ENCODE measurements at regions not wholly inside any gene's neighbourhood (a gene's known extent, or its start where the extent isn't known, plus 50 kb on each side); places are given as distances from the start of the nearest gene placed in this dataset.
A peak's percentile ranks its signal among the peaks of the same experiment; 100 is the strongest.

DNA sequence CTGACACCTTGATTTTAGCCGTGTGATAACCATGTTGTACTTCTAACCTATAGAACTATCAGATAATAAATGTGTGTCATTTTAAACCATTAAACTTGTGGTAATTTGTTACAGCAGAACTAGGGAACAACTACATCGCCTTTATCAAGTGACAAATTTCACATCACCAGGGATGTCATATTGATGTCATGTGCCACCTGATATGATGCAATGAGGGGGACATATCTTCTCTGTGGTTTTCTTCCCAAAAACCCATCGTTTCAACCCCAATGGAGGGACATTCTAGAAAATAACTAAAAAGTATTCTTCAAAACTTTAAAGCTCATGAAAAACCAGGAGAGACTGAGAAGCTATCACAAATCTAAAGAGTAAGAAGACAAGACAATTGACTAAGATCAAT lies 212.2 kb downstream of the ETV1 start:
- Histone ChIP-seq H3K27me3 (ENCODE audit: insufficient read depth, low read depth) (no peaks in the 10 kb centered on the region), H3K4me3 (no peak overlapping the region), H3F3A (ENCODE audit: insufficient read depth, low read depth) (no peaks in the 10 kb centered on the region), H3K4me1 (replicated peaks; ENCODE audit: insufficient read depth) (peaks cover 13% of the 10 kb centered on the region; the same call in 1 of the 2 replicates), H3K36me3 (ENCODE audit: low read depth) (no peaks in the 10 kb centered on the region), H3K27ac (no peak overlapping the region), H3K9me2 (ENCODE audit: insufficient read depth) (peaks cover 9% of the 10 kb centered on the region; the same call in 1 of the 2 replicates), H2AFZ (0 out of 2 replicates have a peak overlapping the region, but pooled peaks have one; percentile 53), H3K9me3 (ENCODE audit: insufficient read depth, low read depth) (peaks cover 5% of the 10 kb centered on the region; the same call in 1 of the 2 replicates), H3K4me2 (no peak overlapping the region), H3K79me2 (ENCODE audit: low read depth) (no peaks in the 10 kb centered on the region), H4K20me1 (ENCODE audit: insufficient read depth) (no peaks in the 10 kb centered on the region)
- intact Hi-C loops (cut with micrococcal nuclease; ENCODE audit: unreplicated experiment): no loop called here
- no peak for TF ChIP-seq EZH2 (IDR thresholded peaks at IDR 0.05; ENCODE audit: low read depth)
- TF ChIP-seq, protein P1, sequence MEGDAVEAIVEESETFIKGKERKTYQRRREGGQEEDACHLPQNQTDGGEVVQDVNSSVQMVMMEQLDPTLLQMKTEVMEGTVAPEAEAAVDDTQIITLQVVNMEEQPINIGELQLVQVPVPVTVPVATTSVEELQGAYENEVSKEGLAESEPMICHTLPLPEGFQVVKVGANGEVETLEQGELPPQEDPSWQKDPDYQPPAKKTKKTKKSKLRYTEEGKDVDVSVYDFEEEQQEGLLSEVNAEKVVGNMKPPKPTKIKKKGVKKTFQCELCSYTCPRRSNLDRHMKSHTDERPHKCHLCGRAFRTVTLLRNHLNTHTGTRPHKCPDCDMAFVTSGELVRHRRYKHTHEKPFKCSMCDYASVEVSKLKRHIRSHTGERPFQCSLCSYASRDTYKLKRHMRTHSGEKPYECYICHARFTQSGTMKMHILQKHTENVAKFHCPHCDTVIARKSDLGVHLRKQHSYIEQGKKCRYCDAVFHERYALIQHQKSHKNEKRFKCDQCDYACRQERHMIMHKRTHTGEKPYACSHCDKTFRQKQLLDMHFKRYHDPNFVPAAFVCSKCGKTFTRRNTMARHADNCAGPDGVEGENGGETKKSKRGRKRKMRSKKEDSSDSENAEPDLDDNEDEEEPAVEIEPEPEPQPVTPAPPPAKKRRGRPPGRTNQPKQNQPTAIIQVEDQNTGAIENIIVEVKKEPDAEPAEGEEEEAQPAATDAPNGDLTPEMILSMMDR (conservative IDR thresholded peaks at IDR 0.05): no peak
- no TSS peak for BruUV-seq (replicated peaks)
- no peak for DNase-seq
- ChIA-PET POLR2A (ENCODE audit: unreplicated experiment) (interaction anchor here (0.6 kb wide), 1 partner anchor 70 kb away, joined by 6 read pairs; no protein-coding TSS in a partner anchor), CTCF (no interaction called here)

DNA sequence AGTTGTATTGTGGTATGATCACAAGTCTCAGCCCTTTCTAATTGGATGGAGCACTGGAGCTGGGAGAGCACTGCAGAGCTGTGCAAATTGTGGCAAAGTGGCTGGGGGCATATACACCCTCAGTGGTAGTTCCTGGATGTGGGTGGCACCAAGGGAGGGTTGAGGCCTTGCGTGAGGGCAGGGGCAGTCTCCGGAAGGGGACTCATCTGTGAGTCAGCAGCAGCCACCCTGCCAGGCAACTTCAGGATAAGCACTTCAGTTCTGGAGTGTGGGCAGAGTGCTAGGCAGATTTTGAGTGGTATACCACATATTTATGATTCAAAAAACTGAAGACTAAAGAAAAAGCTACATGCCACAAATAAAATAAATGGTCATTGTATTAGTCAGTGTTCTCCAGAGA lies 210.5 kb downstream of the ETV1 start:
- no peaks in the 10 kb centered on the region for H3K36me3 ChIP-seq (ENCODE audit: low read depth)
- POLR2A ChIA-PET (ENCODE audit: unreplicated experiment): no interaction called here
- H3K4me1 ChIP-seq (replicated peaks; ENCODE audit: insufficient read depth): peaks cover 13% of the 10 kb centered on the region; the same call in 1 of the 2 replicates
- H3K4me2 ChIP-seq: peak overlapping the region; percentile 3; the same call in 1 of the 2 replicates
- TF ChIP-seq, protein P1 (conservative IDR thresholded peaks at IDR 0.05): no peak
- TF ChIP-seq EZH2 (IDR thresholded peaks at IDR 0.05; ENCODE audit: low read depth): no peak
- no peaks in the 10 kb centered on the region for H3K27me3 ChIP-seq (ENCODE audit: insufficient read depth, low read depth)
- H3K4me3 ChIP-seq: no peak overlapping the region
- H2AFZ ChIP-seq: no peak overlapping the region
- H3K9me3 ChIP-seq (ENCODE audit: insufficient read depth, low read depth): peaks cover 5% of the 10 kb centered on the region; the same call in 1 of the 2 replicates
- intact Hi-C loops (cut with micrococcal nuclease; ENCODE audit: unreplicated experiment): no loop called here
- CTCF ChIA-PET: no interaction called here
- H3F3A ChIP-seq (ENCODE audit: insufficient read depth, low read depth): no peaks in the 10 kb centered on the region
- H4K20me1 ChIP-seq (ENCODE audit: insufficient read depth): no peaks in the 10 kb centered on the region
- BruUV-seq (replicated peaks): no TSS peak
- DNase-seq: peak in 1 of 2 experiments; percentile 45
- peaks cover 9% of the 10 kb centered on the region; the same call in 1 of the 2 replicates for H3K9me2 ChIP-seq (ENCODE audit: insufficient read depth)
- no peak overlapping the region for H3K27ac ChIP-seq
- H3K79me2 ChIP-seq (ENCODE audit: low read depth): no peaks in the 10 kb centered on the region

DNA sequence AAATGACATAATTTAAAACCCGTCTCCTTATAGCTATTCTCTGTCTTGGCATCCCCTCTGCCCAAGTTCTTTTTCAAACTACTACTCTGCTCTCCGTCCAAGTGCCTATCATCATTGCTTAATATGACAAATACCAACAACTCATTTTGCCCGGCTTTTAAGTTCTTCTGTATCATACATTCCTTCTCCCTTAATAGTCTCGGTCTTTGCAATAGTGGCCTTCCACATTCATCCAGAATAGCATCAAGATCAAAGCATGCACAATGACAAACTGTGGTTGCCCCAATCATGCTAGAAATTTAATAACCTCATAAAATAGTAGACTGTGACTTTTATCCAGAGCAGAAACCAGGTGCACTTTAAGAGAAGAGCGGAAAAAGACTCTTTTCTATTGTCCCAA lies 198.9 kb downstream of the ETV1 start:
- H3K4me1 ChIP-seq (replicated peaks; ENCODE audit: insufficient read depth): no peaks in the 10 kb centered on the region
- H2AFZ ChIP-seq: no peak overlapping the region
- H3K4me3 ChIP-seq: no peak overlapping the region
- H3K27ac ChIP-seq: no peak overlapping the region
- no peaks in the 10 kb centered on the region for H3F3A ChIP-seq (ENCODE audit: insufficient read depth, low read depth)
- H3K79me2 ChIP-seq (ENCODE audit: low read depth): no peaks in the 10 kb centered on the region
- H3K36me3 ChIP-seq (ENCODE audit: low read depth): no peaks in the 10 kb centered on the region
- no peak overlapping the region for H3K4me2 ChIP-seq
- H3K27me3 ChIP-seq (ENCODE audit: insufficient read depth, low read depth): no peaks in the 10 kb centered on the region
- no TSS peak for BruUV-seq (replicated peaks)
- intact Hi-C loops (cut with micrococcal nuclease; ENCODE audit: unreplicated experiment): no loop called here
- POLR2A ChIA-PET (ENCODE audit: unreplicated experiment): interaction anchor here (0.6 kb wide), 1 partner anchor 60 kb away, joined by 6 read pairs; no protein-coding TSS in a partner anchor
- no peak for DNase-seq
- no peaks in the 10 kb centered on the region for H3K9me3 ChIP-seq (ENCODE audit: insufficient read depth, low read depth)
- CTCF ChIA-PET: interaction anchor here (0.6 kb wide), 1 partner anchor 265 kb away, joined by 8 read pairs; no protein-coding TSS in a partner anchor
- TF ChIP-seq EZH2 (IDR thresholded peaks at IDR 0.05; ENCODE audit: low read depth): no peak
- TF ChIP-seq, protein P1 (conservative IDR thresholded peaks at IDR 0.05): no peak
- peaks cover 3% of the 10 kb centered on the region for H3K9me2 ChIP-seq (ENCODE audit: insufficient read depth)
- no peaks in the 10 kb centered on the region for H4K20me1 ChIP-seq (ENCODE audit: insufficient read depth)

All from PC-9 (cell line).